CD8-positive, alpha-beta memory T cell (primary cell): ENCODE measurements at regions not wholly inside any gene's neighbourhood (a gene's known extent, or its start where the extent isn't known, plus 50 kb on each side); places are given as distances from the start of the nearest gene placed in this dataset.

ENCODE experiments used
- CTCF ChIA-PET: fragments of 350-600 bp; sonication (Branson Sonifier 250); formaldehyde crosslinking; loops from one replicate; lab custom pipeline; 2021; ENCODE audit warnings: antibody characterized with exemption; lab: Charles Lee
- POLR2A ChIA-PET: fragments of 350-600 bp; sonication (Branson Sonifier 250); formaldehyde crosslinking; loops from one replicate; lab custom pipeline; 2021; ENCODE audit warnings: antibody characterized with exemption; lab: Charles Lee
- DNase-seq, 5 donors: peaks; one replicate each; pipeline versions ENCODE4 v3.0.0 to v3.0.0-alpha.2; 2020 to 2022; ENCODE audit warnings: mixed read lengths in 1 of 5
- H3K27ac ChIP-seq: one replicate; pipeline ENCODE4 v1.7.0; 2013; ENCODE audit warnings: low read depth, mild to moderate bottlenecking, low read length, moderate library complexity
- H3K27me3 ChIP-seq: 2 replicates; pipeline ENCODE4 v1.7.0; 2013; ENCODE audit warnings: low read length, mild to moderate bottlenecking; ENCODE audit not compliant: insufficient read depth, poor library complexity, severe bottlenecking
- H3K36me3 ChIP-seq: 2 replicates; pipeline ENCODE4 v1.7.0; 2013; ENCODE audit warnings: mild to moderate bottlenecking, low read length, moderate library complexity; ENCODE audit not compliant: insufficient read depth
- H3K4me1 ChIP-seq: 2 replicates; pipeline ENCODE4 v1.7.0; 2013; ENCODE audit warnings: mild to moderate bottlenecking, low read length, moderate library complexity; ENCODE audit not compliant: insufficient read depth
- H3K4me3 ChIP-seq: 2 replicates; pipeline ENCODE4 v1.7.0; 2013; ENCODE audit warnings: mild to moderate bottlenecking, low read length
- H3K9me3 ChIP-seq: 2 replicates; pipeline ENCODE4 v1.7.0; 2013; ENCODE audit warnings: mild to moderate bottlenecking, low read length
- H3K27ac Mint-ChIP-seq, 8 donors: one replicate each; pipeline ENCODE4 v1.8.0; 2020 to 2021; ENCODE audit warnings: mixed read lengths in 8 of 8, mild to moderate bottlenecking in 6 of 8, inconsistent platforms in 3 of 8, moderate library complexity in 3 of 8
- H3K27me3 Mint-ChIP-seq, 2 donors: one replicate each; pipeline ENCODE4 v1.8.0; 2020 to 2021; ENCODE audit warnings: mixed read lengths in 2 of 2, mild to moderate bottlenecking in 1 of 2, moderate library complexity in 1 of 2
- H3K36me3 Mint-ChIP-seq, 3 donors: one replicate each; pipeline ENCODE4 v1.8.0; 2020 to 2021; ENCODE audit warnings: mixed read lengths in 3 of 3, inconsistent platforms in 1 of 3, mild to moderate bottlenecking in 1 of 3
- H3K4me1 Mint-ChIP-seq, 3 donors: one replicate each; pipeline ENCODE4 v1.8.0; 2020 to 2021; ENCODE audit warnings: mixed read lengths in 3 of 3, inconsistent platforms in 1 of 3, mild to moderate bottlenecking in 1 of 3
- H3K4me3 Mint-ChIP-seq, 7 donors: one replicate each; pipeline ENCODE4 v1.8.0; 2020 to 2021; ENCODE audit warnings: mixed read lengths in 7 of 7, mild to moderate bottlenecking in 6 of 7, moderate library complexity in 4 of 7, inconsistent platforms in 2 of 7
- H3K9me3 Mint-ChIP-seq, 5 donors: one replicate each; pipeline ENCODE4 v1.8.0; 2020 to 2022; ENCODE audit warnings: mixed read lengths in 5 of 5, mild to moderate bottlenecking in 3 of 5, moderate library complexity in 2 of 5, inconsistent platforms in 1 of 5

- Mint-ChIP-seq H3K4me3 (no peak overlapping the region), H3K4me1 (no peaks in the 10 kb centered on the region), H3K27ac (no peak overlapping the region), H3K36me3 (no peaks in the 10 kb centered on the region), H3K9me3 (no peaks in the 10 kb centered on the region), H3K27me3 (peaks cover 15 to 18% of the 10 kb centered on the region in 2 donors)
- Histone ChIP-seq H3K4me3 (no peak overlapping the region), H3K36me3 (no peaks in the 10 kb centered on the region), H3K9me3 (no peaks in the 10 kb centered on the region), H3K27ac (no peak overlapping the region), H3K4me1 (no peaks in the 10 kb centered on the region), H3K27me3 (no peaks in the 10 kb centered on the region)
- no peak for DNase-seq
- POLR2A ChIA-PET = no interaction called here
- CTCF ChIA-PET = no interaction called here
Observed at GRCh38 chr1:29786791-29787732, 550.7 kb downstream of the PTPRU start.

- Histone ChIP-seq H3K27ac (no peak overlapping the region), H3K9me3 (no peaks in the 10 kb centered on the region), H3K36me3 (no peaks in the 10 kb centered on the region), H3K4me3 (no peak overlapping the region), H3K4me1 (no peaks in the 10 kb centered on the region), H3K27me3 (no peaks in the 10 kb centered on the region)
- DNase-seq = no peak
- Mint-ChIP-seq H3K27me3 (peaks cover 9 to 27% of the 10 kb centered on the region in 2 donors), H3K36me3 (no peaks in the 10 kb centered on the region), H3K27ac (no peak overlapping the region), H3K9me3 (no peaks in the 10 kb centered on the region), H3K4me3 (no peak overlapping the region), H3K4me1 (no peaks in the 10 kb centered on the region)
- CTCF ChIA-PET = no interaction called here
- POLR2A ChIA-PET = no interaction called here
Observed at GRCh38 chr1:29786195-29786594, 549.9 kb downstream of the PTPRU start.

GRCh38 chr1:29785554-29785953, 549.2 kb downstream of the PTPRU start:
- H3K4me1 Mint-ChIP-seq = no peaks in the 10 kb centered on the region
- no peak overlapping the region for H3K4me3 Mint-ChIP-seq
- H3K27me3 Mint-ChIP-seq = peaks cover 8 to 29% of the 10 kb centered on the region in 2 donors
- no peak overlapping the region for H3K27ac ChIP-seq
- no peak overlapping the region for H3K27ac Mint-ChIP-seq
- ChIA-PET POLR2A (no interaction called here), CTCF (no interaction called here)
- H3K9me3 Mint-ChIP-seq = no peaks in the 10 kb centered on the region
- no peak overlapping the region for H3K4me3 ChIP-seq
- no peak for DNase-seq
- H3K36me3 Mint-ChIP-seq = no peaks in the 10 kb centered on the region
- H3K27me3 ChIP-seq = no peaks in the 10 kb centered on the region
- H3K9me3 ChIP-seq = no peaks in the 10 kb centered on the region
- no peaks in the 10 kb centered on the region for H3K36me3 ChIP-seq
- H3K4me1 ChIP-seq = no peaks in the 10 kb centered on the region

GRCh38 chr1:29785137-29785527, 548.8 kb downstream of the PTPRU start:
- H3K27ac ChIP-seq = no peak overlapping the region
- ChIA-PET POLR2A (no interaction called here), CTCF (no interaction called here)
- no peaks in the 10 kb centered on the region for H3K9me3 ChIP-seq
- Mint-ChIP-seq H3K9me3 (no peaks in the 10 kb centered on the region), H3K4me1 (no peaks in the 10 kb centered on the region), H3K4me3 (no peak overlapping the region), H3K27ac (no peak overlapping the region), H3K36me3 (no peaks in the 10 kb centered on the region), H3K27me3 (peaks cover 8 to 30% of the 10 kb centered on the region in 2 donors)
- no peak overlapping the region for H3K4me3 ChIP-seq
- no peaks in the 10 kb centered on the region for H3K27me3 ChIP-seq
- DNase-seq = no peak
- no peaks in the 10 kb centered on the region for H3K4me1 ChIP-seq
- H3K36me3 ChIP-seq = no peaks in the 10 kb centered on the region

- Mint-ChIP-seq H3K9me3 (no peaks in the 10 kb centered on the region), H3K4me3 (no peak overlapping the region), H3K4me1 (no peaks in the 10 kb centered on the region), H3K27ac (no peak overlapping the region), H3K36me3 (no peaks in the 10 kb centered on the region), H3K27me3 (peaks cover 5 to 30% of the 10 kb centered on the region in 2 donors)
- Histone ChIP-seq H3K27ac (no peak overlapping the region), H3K27me3 (no peaks in the 10 kb centered on the region), H3K9me3 (no peaks in the 10 kb centered on the region), H3K36me3 (no peaks in the 10 kb centered on the region), H3K4me3 (no peak overlapping the region), H3K4me1 (no peaks in the 10 kb centered on the region)
- no peak for DNase-seq
- POLR2A ChIA-PET = no interaction called here
- CTCF ChIA-PET = no interaction called here
Observed at GRCh38 chr1:29784276-29785136, 548.2 kb downstream of the PTPRU start.

- ChIA-PET POLR2A (no interaction called here), CTCF (no interaction called here)
- no peak overlapping the region for H3K27ac Mint-ChIP-seq
- no peaks in the 10 kb centered on the region for H3K9me3 Mint-ChIP-seq
- H3K36me3 Mint-ChIP-seq = no peaks in the 10 kb centered on the region
- no peak overlapping the region for H3K4me3 Mint-ChIP-seq
- H3K4me1 Mint-ChIP-seq = no peaks in the 10 kb centered on the region
- no peaks in the 10 kb centered on the region for H3K9me3 ChIP-seq
- DNase-seq = no peak
- no peak overlapping the region for H3K27ac ChIP-seq
- H3K27me3 Mint-ChIP-seq = peaks cover 7 to 34% of the 10 kb centered on the region in 2 donors
- H3K4me1 ChIP-seq = no peaks in the 10 kb centered on the region
- H3K4me3 ChIP-seq = no peak overlapping the region
- peaks cover 3% of the 10 kb centered on the region for H3K27me3 ChIP-seq
- no peaks in the 10 kb centered on the region for H3K36me3 ChIP-seq
Observed at GRCh38 chr1:29783508-29784275, 547.4 kb downstream of the PTPRU start.

GRCh38 chr1:29782846-29783507, 546.7 kb downstream of the PTPRU start:
- no peak for DNase-seq
- Mint-ChIP-seq H3K27me3 (peaks cover 5 to 36% of the 10 kb centered on the region in 2 donors), H3K36me3 (no peaks in the 10 kb centered on the region), H3K27ac (no peak overlapping the region), H3K4me3 (no peak overlapping the region), H3K4me1 (no peaks in the 10 kb centered on the region), H3K9me3 (no peaks in the 10 kb centered on the region)
- H3K27me3 ChIP-seq = peaks cover 3% of the 10 kb centered on the region
- H3K4me1 ChIP-seq = no peaks in the 10 kb centered on the region
- ChIA-PET POLR2A (no interaction called here), CTCF (no interaction called here)
- no peak overlapping the region for H3K27ac ChIP-seq
- H3K9me3 ChIP-seq = no peaks in the 10 kb centered on the region
- no peaks in the 10 kb centered on the region for H3K36me3 ChIP-seq
- H3K4me3 ChIP-seq = no peak overlapping the region
